Type B pancreatic cell (in vitro differentiated cells): ENCODE measurements at regions not wholly inside any gene's neighbourhood (a gene's known extent, or its start where the extent isn't known, plus 50 kb on each side); places are given as distances from the start of the nearest gene placed in this dataset.

Source experiments
- DNase-seq: peaks from one replicate; pipeline ENCODE4 v3.0.0; 2021; ENCODE audit warnings: mixed read lengths; ENCODE audit not compliant: unreplicated experiment; ENCODE audit errors: extremely low spot score
- H3K27ac Mint-ChIP-seq: 2 replicates; pipeline ENCODE4 v1.8.0; 2021; ENCODE audit warnings: mild to moderate bottlenecking, mixed read lengths
- H3K27me3 Mint-ChIP-seq: 2 replicates; pipeline ENCODE4 v1.8.0; 2021; ENCODE audit warnings: mixed read lengths
- H3K36me3 Mint-ChIP-seq: 2 replicates; pipeline ENCODE4 v1.8.0; 2021; ENCODE audit warnings: mixed read lengths
- H3K4me1 Mint-ChIP-seq: one replicate; pipeline ENCODE4 v1.8.0; 2021; ENCODE audit warnings: mixed read lengths; ENCODE audit not compliant: unreplicated experiment
- H3K4me3 Mint-ChIP-seq: 2 replicates; pipeline ENCODE4 v1.8.0; 2021; ENCODE audit warnings: mild to moderate bottlenecking, mixed read lengths
- H3K9me3 Mint-ChIP-seq: 2 replicates; pipeline ENCODE4 v1.8.0; 2021; ENCODE audit warnings: mixed read lengths
- TF ChIP-seq, protein P1 (sequence below): fragments of 200-600 bp; sonication (generic); conservative IDR thresholded peaks from 2 replicates; pipeline ENCODE4 v1.5.0; 2021; ENCODE audit warnings: antibody characterized with exemption, mild to moderate bottlenecking

GRCh38 chr3:30542897-30543296 lies 63.5 kb upstream of the TGFBR2 start:
- Mint-ChIP-seq H3K27ac (no peak overlapping the region), H3K9me3 (peaks cover 5% of the 10 kb centered on the region), H3K4me1 (no peaks in the 10 kb centered on the region), H3K4me3 (no peak overlapping the region), H3K36me3 (no peaks in the 10 kb centered on the region), H3K27me3 (no peaks in the 10 kb centered on the region)
- DNase-seq = no peak
- TF ChIP-seq, protein P1, sequence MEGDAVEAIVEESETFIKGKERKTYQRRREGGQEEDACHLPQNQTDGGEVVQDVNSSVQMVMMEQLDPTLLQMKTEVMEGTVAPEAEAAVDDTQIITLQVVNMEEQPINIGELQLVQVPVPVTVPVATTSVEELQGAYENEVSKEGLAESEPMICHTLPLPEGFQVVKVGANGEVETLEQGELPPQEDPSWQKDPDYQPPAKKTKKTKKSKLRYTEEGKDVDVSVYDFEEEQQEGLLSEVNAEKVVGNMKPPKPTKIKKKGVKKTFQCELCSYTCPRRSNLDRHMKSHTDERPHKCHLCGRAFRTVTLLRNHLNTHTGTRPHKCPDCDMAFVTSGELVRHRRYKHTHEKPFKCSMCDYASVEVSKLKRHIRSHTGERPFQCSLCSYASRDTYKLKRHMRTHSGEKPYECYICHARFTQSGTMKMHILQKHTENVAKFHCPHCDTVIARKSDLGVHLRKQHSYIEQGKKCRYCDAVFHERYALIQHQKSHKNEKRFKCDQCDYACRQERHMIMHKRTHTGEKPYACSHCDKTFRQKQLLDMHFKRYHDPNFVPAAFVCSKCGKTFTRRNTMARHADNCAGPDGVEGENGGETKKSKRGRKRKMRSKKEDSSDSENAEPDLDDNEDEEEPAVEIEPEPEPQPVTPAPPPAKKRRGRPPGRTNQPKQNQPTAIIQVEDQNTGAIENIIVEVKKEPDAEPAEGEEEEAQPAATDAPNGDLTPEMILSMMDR = no peak

DNA sequence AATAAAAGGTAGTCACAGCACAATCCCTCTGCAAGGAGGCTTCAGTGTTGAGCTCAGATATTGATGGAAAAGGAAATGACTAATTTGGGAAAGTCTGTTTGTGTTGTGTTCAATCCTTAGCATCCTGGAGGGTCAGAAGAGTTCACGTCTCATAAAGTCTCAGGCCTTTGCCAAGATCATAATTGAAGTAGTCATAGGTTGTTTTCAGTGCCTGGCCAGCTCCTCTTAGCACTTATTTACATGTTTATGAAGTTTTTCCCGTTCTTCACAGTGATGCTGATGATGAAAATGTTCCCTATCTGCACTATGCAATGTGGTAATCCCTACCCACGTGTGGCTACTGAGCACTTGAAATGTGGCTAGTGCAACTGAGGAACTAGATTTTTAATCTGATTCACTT lies 61.6 kb upstream of the TGFBR2 start:
- H3K27ac Mint-ChIP-seq = no peak overlapping the region
- H3K4me3 Mint-ChIP-seq = no peak overlapping the region
- H3K36me3 Mint-ChIP-seq = no peaks in the 10 kb centered on the region
- no peak for DNase-seq
- H3K9me3 Mint-ChIP-seq = peaks cover 5% of the 10 kb centered on the region
- H3K4me1 Mint-ChIP-seq = no peaks in the 10 kb centered on the region
- no peaks in the 10 kb centered on the region for H3K27me3 Mint-ChIP-seq
- TF ChIP-seq, protein P1 = no peak

DNA sequence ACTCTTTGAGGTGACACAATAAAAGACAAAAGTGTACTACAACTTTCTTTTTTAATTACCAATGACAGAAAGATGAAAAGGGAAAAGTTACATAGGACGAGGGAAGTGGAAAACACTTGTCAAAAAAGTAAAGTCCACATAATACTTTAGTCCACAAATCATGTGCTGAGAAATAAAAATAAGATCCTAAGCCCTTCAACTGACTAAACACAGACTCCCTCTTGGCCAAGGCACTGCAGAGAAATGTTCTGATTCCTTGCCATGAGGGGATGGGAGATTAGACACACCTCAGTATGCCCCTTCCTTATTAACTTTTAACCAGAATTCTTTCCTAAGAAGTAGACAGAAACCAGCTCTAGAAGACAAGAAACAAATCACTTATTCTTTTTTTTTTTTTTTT lies 59.5 kb upstream of the TGFBR2 start:
- TF ChIP-seq, protein P1 = no peak
- Mint-ChIP-seq H3K27me3 (no peaks in the 10 kb centered on the region), H3K36me3 (no peaks in the 10 kb centered on the region), H3K9me3 (peaks cover 5% of the 10 kb centered on the region), H3K4me3 (no peak overlapping the region), H3K27ac (no peak overlapping the region), H3K4me1 (peaks cover 5% of the 10 kb centered on the region)
- DNase-seq = no peak

GRCh38 chr3:30547716-30548115 lies 58.7 kb upstream of the TGFBR2 start:
- TF ChIP-seq, protein P1 = no peak
- Mint-ChIP-seq H3K4me1 (peaks cover 5% of the 10 kb centered on the region), H3K4me3 (no peak overlapping the region), H3K9me3 (no peaks in the 10 kb centered on the region), H3K27me3 (no peaks in the 10 kb centered on the region), H3K27ac (no peak overlapping the region), H3K36me3 (no peaks in the 10 kb centered on the region)
- DNase-seq = no peak

DNA sequence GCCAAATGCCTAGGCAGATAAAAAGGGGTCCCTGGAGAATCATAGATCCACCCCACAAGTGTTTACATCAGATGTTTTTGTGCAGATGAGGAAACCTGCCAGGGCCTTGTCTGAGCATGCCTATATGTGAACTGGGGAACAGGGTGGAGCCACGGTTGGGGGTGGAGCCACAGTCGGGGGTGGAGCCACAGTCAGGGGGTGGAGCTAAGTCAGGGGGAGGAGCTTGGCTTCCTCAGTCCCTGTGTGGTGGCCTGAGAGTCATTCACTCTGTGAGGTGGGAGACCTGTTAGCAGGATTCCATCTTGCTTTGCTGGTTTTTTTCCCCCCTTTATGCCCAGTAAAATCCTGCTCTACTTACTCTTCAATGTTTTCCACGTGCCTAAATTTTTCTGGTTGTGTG lies 57.8 kb upstream of the TGFBR2 start:
- Mint-ChIP-seq H3K4me1 (peaks cover 5% of the 10 kb centered on the region), H3K27ac (no peak overlapping the region), H3K4me3 (no peak overlapping the region), H3K36me3 (no peaks in the 10 kb centered on the region), H3K27me3 (no peaks in the 10 kb centered on the region), H3K9me3 (no peaks in the 10 kb centered on the region)
- TF ChIP-seq, protein P1 = no peak
- DNase-seq = no peak

DNA sequence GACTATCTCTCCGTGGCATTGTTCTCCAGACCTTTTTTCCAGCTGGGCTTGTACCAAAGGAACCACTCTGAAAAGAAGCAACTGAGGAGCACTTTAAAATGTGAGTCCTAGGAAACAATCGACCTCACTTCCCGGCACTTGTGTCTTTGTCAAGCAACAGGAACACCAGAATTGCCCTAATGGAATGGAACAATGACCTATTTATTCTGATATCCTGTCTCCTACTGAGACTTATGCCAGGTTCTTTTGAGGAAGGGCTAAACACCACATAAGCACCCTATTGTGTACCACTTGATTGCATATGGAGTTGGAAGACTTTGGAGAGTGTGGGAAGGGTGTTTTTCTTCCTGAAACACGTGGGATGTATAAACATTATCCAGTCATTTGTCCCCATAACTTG lies 56.8 kb upstream of the TGFBR2 start:
- H3K9me3 Mint-ChIP-seq = no peaks in the 10 kb centered on the region
- H3K36me3 Mint-ChIP-seq = no peaks in the 10 kb centered on the region
- DNase-seq = no peak
- no peak overlapping the region for H3K4me3 Mint-ChIP-seq
- no peak overlapping the region for H3K27ac Mint-ChIP-seq
- TF ChIP-seq, protein P1 = no peak
- H3K4me1 Mint-ChIP-seq = peaks cover 5% of the 10 kb centered on the region
- H3K27me3 Mint-ChIP-seq = no peaks in the 10 kb centered on the region
